IMR-90 (cell line): ENCODE measurements at regions not wholly inside any gene's neighbourhood (a gene's known extent, or its start where the extent isn't known, plus 50 kb on each side); places are given as distances from the start of the nearest gene placed in this dataset.

ENCODE experiments used
- CEBPB ChIP-seq: IDR thresholded peaks from 2 replicates; pipeline ENCODE4 v1.6.1; 2012; ENCODE audit warnings: low read depth, low read length, improper control_type of control experiment
- MAZ ChIP-seq: IDR thresholded peaks from 2 replicates; pipeline ENCODE4 v1.6.1; 2012; ENCODE audit warnings: low read depth, mild to moderate bottlenecking, low read length, improper control_type of control experiment, moderate library complexity, borderline replicate concordance
- MXI1 ChIP-seq: IDR thresholded peaks from 2 replicates; pipeline ENCODE4 v1.6.1; 2012; ENCODE audit warnings: low read depth, mild to moderate bottlenecking, low read length, moderate library complexity, borderline replicate concordance
- NFE2L2 ChIP-seq: fragments of 150-350 bp; IDR thresholded peaks from 2 replicates; pipeline ENCODE4 v1.6.1; 2016; ENCODE audit warnings: low read depth, mild to moderate bottlenecking, low read length
- POLR2A ChIP-seq: IDR thresholded peaks from 2 replicates; pipeline ENCODE4 v1.6.1; 2012; ENCODE audit warnings: mild to moderate bottlenecking, low read depth, low read length
- RAD21 ChIP-seq: IDR thresholded peaks from 2 replicates; pipeline ENCODE4 v1.6.1; 2012; ENCODE audit warnings: low read length, improper control_type of control experiment
- RCOR1 ChIP-seq: IDR thresholded peaks from 2 replicates; pipeline ENCODE4 v1.6.1; 2012; ENCODE audit warnings: mild to moderate bottlenecking, low read length, improper control_type of control experiment; ENCODE audit not compliant: insufficient replicate concordance
- RFX5 ChIP-seq: IDR thresholded peaks from 2 replicates; pipeline ENCODE4 v1.8.0; 2012; ENCODE audit warnings: low read depth, mild to moderate bottlenecking, low read length, moderate library complexity
- TF ChIP-seq, protein P1 (sequence below): conservative IDR thresholded peaks from 2 replicates; pipeline ENCODE4 v1.5.1; 2012; ENCODE audit warnings: mild to moderate bottlenecking, low read depth, low read length, improper control_type of control experiment
- TF ChIP-seq, protein P2 (sequence below): fragments of 150-350 bp; IDR thresholded peaks from 2 replicates; pipeline ENCODE4 v1.6.1; 2016; ENCODE audit warnings: low read depth, mild to moderate bottlenecking, low read length, moderate library complexity, borderline replicate concordance

GRCh38 chr18:30591462-30591861 lies 451.1 kb downstream of the DSC3 start:
- TF ChIP-seq RCOR1 (no peak), RFX5 (no peak), MXI1 (no peak), MAZ (no peak), POLR2A (no peak), CEBPB (no peak), NFE2L2 (no peak), RAD21 (no peak)
- TF ChIP-seq, protein P1, sequence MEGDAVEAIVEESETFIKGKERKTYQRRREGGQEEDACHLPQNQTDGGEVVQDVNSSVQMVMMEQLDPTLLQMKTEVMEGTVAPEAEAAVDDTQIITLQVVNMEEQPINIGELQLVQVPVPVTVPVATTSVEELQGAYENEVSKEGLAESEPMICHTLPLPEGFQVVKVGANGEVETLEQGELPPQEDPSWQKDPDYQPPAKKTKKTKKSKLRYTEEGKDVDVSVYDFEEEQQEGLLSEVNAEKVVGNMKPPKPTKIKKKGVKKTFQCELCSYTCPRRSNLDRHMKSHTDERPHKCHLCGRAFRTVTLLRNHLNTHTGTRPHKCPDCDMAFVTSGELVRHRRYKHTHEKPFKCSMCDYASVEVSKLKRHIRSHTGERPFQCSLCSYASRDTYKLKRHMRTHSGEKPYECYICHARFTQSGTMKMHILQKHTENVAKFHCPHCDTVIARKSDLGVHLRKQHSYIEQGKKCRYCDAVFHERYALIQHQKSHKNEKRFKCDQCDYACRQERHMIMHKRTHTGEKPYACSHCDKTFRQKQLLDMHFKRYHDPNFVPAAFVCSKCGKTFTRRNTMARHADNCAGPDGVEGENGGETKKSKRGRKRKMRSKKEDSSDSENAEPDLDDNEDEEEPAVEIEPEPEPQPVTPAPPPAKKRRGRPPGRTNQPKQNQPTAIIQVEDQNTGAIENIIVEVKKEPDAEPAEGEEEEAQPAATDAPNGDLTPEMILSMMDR = no peak
- TF ChIP-seq, protein P2, sequence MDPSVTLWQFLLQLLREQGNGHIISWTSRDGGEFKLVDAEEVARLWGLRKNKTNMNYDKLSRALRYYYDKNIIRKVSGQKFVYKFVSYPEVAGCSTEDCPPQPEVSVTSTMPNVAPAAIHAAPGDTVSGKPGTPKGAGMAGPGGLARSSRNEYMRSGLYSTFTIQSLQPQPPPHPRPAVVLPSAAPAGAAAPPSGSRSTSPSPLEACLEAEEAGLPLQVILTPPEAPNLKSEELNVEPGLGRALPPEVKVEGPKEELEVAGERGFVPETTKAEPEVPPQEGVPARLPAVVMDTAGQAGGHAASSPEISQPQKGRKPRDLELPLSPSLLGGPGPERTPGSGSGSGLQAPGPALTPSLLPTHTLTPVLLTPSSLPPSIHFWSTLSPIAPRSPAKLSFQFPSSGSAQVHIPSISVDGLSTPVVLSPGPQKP = no peak
